ENCODE measurements at regions not wholly inside any gene's neighbourhood (a gene's known extent, or its start where the extent isn't known, plus 50 kb on each side); places are given as distances from the start of the nearest gene placed in this dataset.

GRCh38 chr15:98277602-98278001 lies 317.1 kb downstream of the ARRDC4 start:
- no peak overlapping the region for H3K4me3 ChIP-seq (ENCODE audit: low read depth, low read length)
- no peak for DNase-seq (ENCODE audit: low read depth)
- TF ChIP-seq CTCF (IDR thresholded peaks at IDR 0.05; ENCODE audit: insufficient read depth, low read length), result no peak

GRCh38 chr15:98280284-98280975 lies 319.9 kb downstream of the ARRDC4 start:
- TF ChIP-seq CTCF (IDR thresholded peaks at IDR 0.05; ENCODE audit: insufficient read depth, low read length), result no peak
- no peak overlapping the region for H3K4me3 ChIP-seq (ENCODE audit: low read depth, low read length)
- DNase-seq (ENCODE audit: low read depth), result no peak

- no peak overlapping the region for H3K4me3 ChIP-seq (ENCODE audit: low read depth, low read length)
These were observed 320.6 kb downstream of the ARRDC4 start for GRCh38 chr15:98281130-98281529.

GRCh38 chr15:98282656-98283332 lies 322.3 kb downstream of the ARRDC4 start:
- no peak for DNase-seq (ENCODE audit: low read depth)
- no peak overlapping the region for H3K4me3 ChIP-seq (ENCODE audit: low read depth, low read length)
- TF ChIP-seq CTCF (IDR thresholded peaks at IDR 0.05; ENCODE audit: insufficient read depth, low read length), result no peak

More at GRCh38 chr15:98281130-98281529, 320.6 kb downstream of the ARRDC4 start:
- no peak for TF ChIP-seq CTCF (IDR thresholded peaks at IDR 0.05; ENCODE audit: insufficient read depth, low read length)
- no peak for DNase-seq (ENCODE audit: low read depth)

GRCh38 chr15:98286200-98286599 lies 325.7 kb downstream of the ARRDC4 start:
- no peak for TF ChIP-seq CTCF (IDR thresholded peaks at IDR 0.05; ENCODE audit: insufficient read depth, low read length)
- H3K4me3 ChIP-seq (ENCODE audit: low read depth, low read length), result no peak overlapping the region
- DNase-seq (ENCODE audit: low read depth), result no peak

- no peak for DNase-seq (ENCODE audit: low read depth)
- TF ChIP-seq CTCF (IDR thresholded peaks at IDR 0.05; ENCODE audit: insufficient read depth, low read length), result no peak
- H3K4me3 ChIP-seq (ENCODE audit: low read depth, low read length), result no peak overlapping the region
These were observed 326.3 kb downstream of the ARRDC4 start for GRCh38 chr15:98286831-98287230.
